ENCODE measurements at regions not wholly inside any gene's neighbourhood (a gene's known extent, or its start where the extent isn't known, plus 50 kb on each side); places are given as distances from the start of the nearest gene placed in this dataset.
"Not testable (repeated sequence)": the region's sequence is repeated elsewhere in the genome, so short reads cannot be mapped to it uniquely, and the experiment has no call there.

- not testable (repeated sequence) for ATAC-seq (ENCODE audit: low FRiP score in 2 of 2); H3K4me1 ChIP-seq; H3K27ac ChIP-seq; H3K27me3 ChIP-seq; H3K9me3 ChIP-seq; H3K36me3 ChIP-seq; H3K4me3 ChIP-seq
- peak in 1 of 2 donors; percentile 56 for DNase-seq
- WGBS, 2 donors: no CpG with 5 or more reads among the region's 22 CpGs
Measured at GRCh38 chr22:15263987-15264386, 264.0 kb upstream of the OR11H1 start.
